ENCODE measurements at regions not wholly inside any gene's neighbourhood (a gene's known extent, or its start where the extent isn't known, plus 50 kb on each side); places are given as distances from the start of the nearest gene placed in this dataset.

GRCh38 chr3:70583682-70584081, 271.2 kb upstream of the MDFIC2 start:
- TF ChIP-seq, protein P1, sequence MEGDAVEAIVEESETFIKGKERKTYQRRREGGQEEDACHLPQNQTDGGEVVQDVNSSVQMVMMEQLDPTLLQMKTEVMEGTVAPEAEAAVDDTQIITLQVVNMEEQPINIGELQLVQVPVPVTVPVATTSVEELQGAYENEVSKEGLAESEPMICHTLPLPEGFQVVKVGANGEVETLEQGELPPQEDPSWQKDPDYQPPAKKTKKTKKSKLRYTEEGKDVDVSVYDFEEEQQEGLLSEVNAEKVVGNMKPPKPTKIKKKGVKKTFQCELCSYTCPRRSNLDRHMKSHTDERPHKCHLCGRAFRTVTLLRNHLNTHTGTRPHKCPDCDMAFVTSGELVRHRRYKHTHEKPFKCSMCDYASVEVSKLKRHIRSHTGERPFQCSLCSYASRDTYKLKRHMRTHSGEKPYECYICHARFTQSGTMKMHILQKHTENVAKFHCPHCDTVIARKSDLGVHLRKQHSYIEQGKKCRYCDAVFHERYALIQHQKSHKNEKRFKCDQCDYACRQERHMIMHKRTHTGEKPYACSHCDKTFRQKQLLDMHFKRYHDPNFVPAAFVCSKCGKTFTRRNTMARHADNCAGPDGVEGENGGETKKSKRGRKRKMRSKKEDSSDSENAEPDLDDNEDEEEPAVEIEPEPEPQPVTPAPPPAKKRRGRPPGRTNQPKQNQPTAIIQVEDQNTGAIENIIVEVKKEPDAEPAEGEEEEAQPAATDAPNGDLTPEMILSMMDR (IDR thresholded peaks at IDR 0.05), result no peak
- TF ChIP-seq POLR2A (IDR thresholded peaks at IDR 0.05), result no peak

Measured in uterus (tissue), 2 donors.